Tibial nerve (tissue), 4 donors: ENCODE measurements at regions not wholly inside any gene's neighbourhood (a gene's known extent, or its start where the extent isn't known, plus 50 kb on each side); places are given as distances from the start of the nearest gene placed in this dataset.

Experiments used
- CTCF ChIP-seq, 5 experiments: fragments of 200-600 bp in 3 of 5; fragments of 450-650 bp in 2 of 5; sonication (generic) in 3 of 5; IDR thresholded peaks; one replicate each; pipeline ENCODE4 v1.5.1; 2016 to 2019; ENCODE audit warnings: antibody characterized with exemption in 5 of 5, mild to moderate bottlenecking in 3 of 5, moderate library complexity in 2 of 5
- EP300 ChIP-seq, 2 donors: sonication (generic); formaldehyde crosslinking; IDR thresholded peaks; one replicate each; pipeline ENCODE4 v1.6.1; 2017; ENCODE audit warnings: antibody characterized with exemption in 2 of 2, mild to moderate bottlenecking in 1 of 2
- POLR2A ChIP-seq, 2 donors: fragments of 450-650 bp; IDR thresholded peaks; one replicate each; pipeline ENCODE4 v1.6.1; 2017; ENCODE audit warnings: antibody characterized with exemption in 2 of 2, mild to moderate bottlenecking in 2 of 2, moderate library complexity in 2 of 2

GRCh38 chr16:18024611-18025010 is 311.9 kb downstream of the NPIPA8 start:
- peak in 1 of 2 donors; percentile 41 for TF ChIP-seq EP300 (IDR thresholded peaks at IDR 0.05)
- TF ChIP-seq CTCF (IDR thresholded peaks at IDR 0.05): no peak
- TF ChIP-seq POLR2A (IDR thresholded peaks at IDR 0.05): no peak
